ENCODE measurements at regions not wholly inside any gene's neighbourhood (a gene's known extent, or its start where the extent isn't known, plus 50 kb on each side); places are given as distances from the start of the nearest gene placed in this dataset.

GRCh38 chr16:85998171-85998867 is 99.4 kb downstream of the IRF8 start:
- no peak for TF ChIP-seq PAX5 (IDR thresholded peaks at IDR 0.05; ENCODE audit: insufficient read depth, low read length, severe bottlenecking)
- TF ChIP-seq POU2F2 (IDR thresholded peaks at IDR 0.05; ENCODE audit: low read depth, low read length): no peak
- TF ChIP-seq TAF1 (IDR thresholded peaks at IDR 0.05; ENCODE audit: low read depth, low read length): no peak
- no peak for TF ChIP-seq SPI1 (IDR thresholded peaks at IDR 0.05; ENCODE audit: low read depth, low read length)
- no peak for TF ChIP-seq POLR2A (IDR thresholded peaks at IDR 0.05; ENCODE audit: low read depth, low read length)
- TF ChIP-seq POLR2AphosphoS5 (IDR thresholded peaks at IDR 0.05; ENCODE audit: low read depth, low read length): no peak
- DNase-seq (ENCODE audit: insufficient read length, low spot score): no peak
- no peak for FAIRE-seq

- TF ChIP-seq TAF1 (IDR thresholded peaks at IDR 0.05; ENCODE audit: low read depth, low read length): no peak
- TF ChIP-seq POLR2AphosphoS5 (IDR thresholded peaks at IDR 0.05; ENCODE audit: low read depth, low read length): no peak
- TF ChIP-seq POU2F2 (IDR thresholded peaks at IDR 0.05; ENCODE audit: low read depth, low read length): no peak
- TF ChIP-seq PAX5 (IDR thresholded peaks at IDR 0.05; ENCODE audit: insufficient read depth, low read length, severe bottlenecking): no peak
- TF ChIP-seq SPI1 (IDR thresholded peaks at IDR 0.05; ENCODE audit: low read depth, low read length): no peak
- TF ChIP-seq POLR2A (IDR thresholded peaks at IDR 0.05; ENCODE audit: low read depth, low read length): no peak
- peak; percentile 93 for FAIRE-seq
- no peak for DNase-seq (ENCODE audit: insufficient read length, low spot score)
Observed at GRCh38 chr16:85998868-85999729, 100.1 kb downstream of the IRF8 start.

GRCh38 chr16:85999778-86000177 is 100.8 kb downstream of the IRF8 start:
- TF ChIP-seq POLR2AphosphoS5 (IDR thresholded peaks at IDR 0.05; ENCODE audit: low read depth, low read length) (no peak), POLR2A (IDR thresholded peaks at IDR 0.05; ENCODE audit: low read depth, low read length) (no peak), PAX5 (IDR thresholded peaks at IDR 0.05; ENCODE audit: insufficient read depth, low read length, severe bottlenecking) (no peak), POU2F2 (IDR thresholded peaks at IDR 0.05; ENCODE audit: low read depth, low read length) (no peak), TAF1 (IDR thresholded peaks at IDR 0.05; ENCODE audit: low read depth, low read length) (no peak), SPI1 (IDR thresholded peaks at IDR 0.05; ENCODE audit: low read depth, low read length) (no peak)
- FAIRE-seq (no peak), DNase-seq (ENCODE audit: insufficient read length, low spot score) (no peak)

GRCh38 chr16:86002178-86002900 is 103.4 kb downstream of the IRF8 start:
- TF ChIP-seq POLR2A (IDR thresholded peaks at IDR 0.05; ENCODE audit: low read depth, low read length) (no peak), SPI1 (IDR thresholded peaks at IDR 0.05; ENCODE audit: low read depth, low read length) (no peak), TAF1 (IDR thresholded peaks at IDR 0.05; ENCODE audit: low read depth, low read length) (no peak), POU2F2 (IDR thresholded peaks at IDR 0.05; ENCODE audit: low read depth, low read length) (peak; percentile 97), POLR2AphosphoS5 (IDR thresholded peaks at IDR 0.05; ENCODE audit: low read depth, low read length) (no peak), PAX5 (IDR thresholded peaks at IDR 0.05; ENCODE audit: insufficient read depth, low read length, severe bottlenecking) (no peak)
- FAIRE-seq: peak; percentile 83
- DNase-seq (ENCODE audit: insufficient read length, low spot score): no peak

- no peak for DNase-seq (ENCODE audit: insufficient read length, low spot score)
- peak; percentile 47 for FAIRE-seq
- TF ChIP-seq TAF1 (IDR thresholded peaks at IDR 0.05; ENCODE audit: low read depth, low read length): no peak
- TF ChIP-seq POLR2A (IDR thresholded peaks at IDR 0.05; ENCODE audit: low read depth, low read length): no peak
Observed at GRCh38 chr16:86007524-86007923, 108.6 kb downstream of the IRF8 start.

GRCh38 chr16:86010680-86011141 is 111.7 kb downstream of the IRF8 start:
- peak; percentile 89 for FAIRE-seq
- DNase-seq (ENCODE audit: insufficient read length, low spot score): no peak
- no peak for TF ChIP-seq PAX5 (IDR thresholded peaks at IDR 0.05; ENCODE audit: insufficient read depth, low read length, severe bottlenecking)
- TF ChIP-seq TAF1 (IDR thresholded peaks at IDR 0.05; ENCODE audit: low read depth, low read length): no peak
- peak; percentile 35; the same call in 1 of the 2 replicates for TF ChIP-seq SPI1 (IDR thresholded peaks at IDR 0.05; ENCODE audit: low read depth, low read length)
- TF ChIP-seq POU2F2 (IDR thresholded peaks at IDR 0.05; ENCODE audit: low read depth, low read length): peak; percentile 50; the same call in 1 of the 2 replicates

- FAIRE-seq (peak; percentile 47), DNase-seq (ENCODE audit: insufficient read length, low spot score) (no peak)
- TF ChIP-seq SPI1 (IDR thresholded peaks at IDR 0.05; ENCODE audit: low read depth, low read length) (peak; percentile 82), POLR2A (IDR thresholded peaks at IDR 0.05; ENCODE audit: low read depth, low read length) (no peak), POLR2AphosphoS5 (IDR thresholded peaks at IDR 0.05; ENCODE audit: low read depth, low read length) (no peak), PAX5 (IDR thresholded peaks at IDR 0.05; ENCODE audit: insufficient read depth, low read length, severe bottlenecking) (no peak), TAF1 (IDR thresholded peaks at IDR 0.05; ENCODE audit: low read depth, low read length) (no peak), POU2F2 (IDR thresholded peaks at IDR 0.05; ENCODE audit: low read depth, low read length) (no peak)
Observed at GRCh38 chr16:86011532-86011931, 112.6 kb downstream of the IRF8 start.

GRCh38 chr16:86012221-86012620 is 113.3 kb downstream of the IRF8 start:
- FAIRE-seq (peak; percentile 5), DNase-seq (ENCODE audit: insufficient read length, low spot score) (no peak)
- TF ChIP-seq TAF1 (IDR thresholded peaks at IDR 0.05; ENCODE audit: low read depth, low read length): no peak
- no peak for TF ChIP-seq POLR2A (IDR thresholded peaks at IDR 0.05; ENCODE audit: low read depth, low read length)
- no peak for TF ChIP-seq POU2F2 (IDR thresholded peaks at IDR 0.05; ENCODE audit: low read depth, low read length)
- no peak for TF ChIP-seq POLR2AphosphoS5 (IDR thresholded peaks at IDR 0.05; ENCODE audit: low read depth, low read length)
- no peak for TF ChIP-seq SPI1 (IDR thresholded peaks at IDR 0.05; ENCODE audit: low read depth, low read length)
- no peak for TF ChIP-seq PAX5 (IDR thresholded peaks at IDR 0.05; ENCODE audit: insufficient read depth, low read length, severe bottlenecking)

GRCh38 chr16:86013867-86014266 is 114.9 kb downstream of the IRF8 start:
- DNase-seq (ENCODE audit: insufficient read length, low spot score) (no peak), FAIRE-seq (peak; percentile 96)
- TF ChIP-seq TAF1 (IDR thresholded peaks at IDR 0.05; ENCODE audit: low read depth, low read length) (no peak), POLR2A (IDR thresholded peaks at IDR 0.05; ENCODE audit: low read depth, low read length) (no peak), SPI1 (IDR thresholded peaks at IDR 0.05; ENCODE audit: low read depth, low read length) (no peak), PAX5 (IDR thresholded peaks at IDR 0.05; ENCODE audit: insufficient read depth, low read length, severe bottlenecking) (no peak), POLR2AphosphoS5 (IDR thresholded peaks at IDR 0.05; ENCODE audit: low read depth, low read length) (no peak), POU2F2 (IDR thresholded peaks at IDR 0.05; ENCODE audit: low read depth, low read length) (no peak)
